ENCODE measurements at regions not wholly inside any gene's neighbourhood (a gene's known extent, or its start where the extent isn't known, plus 50 kb on each side); places are given as distances from the start of the nearest gene placed in this dataset.

DNA sequence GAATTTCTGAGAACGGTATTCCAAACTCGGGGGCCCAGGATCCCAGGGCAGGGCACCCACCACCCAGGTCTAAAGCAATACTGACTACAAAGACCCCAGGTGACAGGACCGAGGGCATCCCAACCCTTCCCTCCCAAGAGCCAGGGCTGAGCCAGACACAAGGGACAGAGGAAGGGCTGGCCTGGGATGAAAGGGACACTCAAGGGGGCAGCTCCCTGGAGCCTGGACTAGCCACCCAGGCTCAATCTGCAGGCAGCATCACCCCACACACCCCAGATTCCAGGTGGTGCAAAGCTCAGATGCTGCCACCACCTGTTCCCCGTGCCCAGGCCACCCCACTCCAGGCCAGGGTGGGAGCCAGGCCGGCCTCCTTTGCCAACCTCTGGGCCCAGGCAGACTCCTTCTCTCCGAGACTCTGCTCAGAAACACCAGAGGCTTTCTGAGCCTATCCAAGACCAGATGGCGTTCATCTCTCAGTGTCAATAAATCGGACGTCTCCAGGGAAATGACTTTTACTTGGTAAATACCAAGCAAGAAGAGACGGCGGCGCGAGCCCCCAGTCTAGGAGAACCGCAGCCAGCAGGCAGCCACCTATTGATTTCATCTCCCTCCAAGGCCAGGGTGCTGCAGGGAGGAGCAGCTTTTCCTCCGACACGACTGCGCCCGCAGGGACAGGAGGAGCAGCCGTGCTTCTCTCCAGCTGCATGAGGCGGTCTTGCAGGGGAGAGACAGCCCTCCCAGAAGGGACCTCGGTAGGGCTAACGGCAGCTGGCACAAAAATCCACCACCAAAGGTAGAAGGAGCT, 94.1 kb upstream of the ADAMTS2 start:
- TF ChIP-seq POLR2A (IDR thresholded peaks at IDR 0.05; ENCODE audit: low read length), result no peak
- no peak for TF ChIP-seq GATA1 (IDR thresholded peaks at IDR 0.05; ENCODE audit: low read depth, low read length)
